ENCODE measurements at regions not wholly inside any gene's neighbourhood (a gene's known extent, or its start where the extent isn't known, plus 50 kb on each side); places are given as distances from the start of the nearest gene placed in this dataset.

DNA sequence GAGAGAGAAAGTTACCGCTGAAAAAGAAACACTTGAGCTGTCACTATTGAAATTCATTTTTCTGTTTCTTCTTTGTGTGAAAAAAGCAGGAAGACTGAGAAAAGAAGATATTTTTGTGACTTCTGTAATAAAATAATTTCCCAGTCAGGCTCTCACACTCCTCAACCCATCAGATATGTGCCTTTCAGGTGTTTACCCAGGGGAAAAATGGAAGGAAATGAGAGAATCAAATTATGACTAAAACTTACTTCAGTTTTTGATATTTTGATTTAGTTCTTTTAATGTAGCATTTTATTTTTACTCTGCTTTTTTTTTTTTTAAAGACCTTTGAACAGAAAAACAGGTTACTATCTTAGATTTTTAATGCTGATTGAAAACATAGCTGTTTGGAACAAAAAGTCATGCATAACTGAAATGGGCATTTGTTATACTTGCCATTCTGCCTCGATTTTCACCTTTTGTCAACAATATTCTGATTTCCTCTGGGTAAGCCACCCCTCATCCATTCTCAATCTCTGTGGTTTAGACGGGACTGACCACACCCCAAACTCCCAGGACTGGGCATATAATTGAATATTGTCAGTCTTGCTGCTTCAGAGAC, 133.2 kb upstream of the KRR1 start:
- TF ChIP-seq, protein P1, sequence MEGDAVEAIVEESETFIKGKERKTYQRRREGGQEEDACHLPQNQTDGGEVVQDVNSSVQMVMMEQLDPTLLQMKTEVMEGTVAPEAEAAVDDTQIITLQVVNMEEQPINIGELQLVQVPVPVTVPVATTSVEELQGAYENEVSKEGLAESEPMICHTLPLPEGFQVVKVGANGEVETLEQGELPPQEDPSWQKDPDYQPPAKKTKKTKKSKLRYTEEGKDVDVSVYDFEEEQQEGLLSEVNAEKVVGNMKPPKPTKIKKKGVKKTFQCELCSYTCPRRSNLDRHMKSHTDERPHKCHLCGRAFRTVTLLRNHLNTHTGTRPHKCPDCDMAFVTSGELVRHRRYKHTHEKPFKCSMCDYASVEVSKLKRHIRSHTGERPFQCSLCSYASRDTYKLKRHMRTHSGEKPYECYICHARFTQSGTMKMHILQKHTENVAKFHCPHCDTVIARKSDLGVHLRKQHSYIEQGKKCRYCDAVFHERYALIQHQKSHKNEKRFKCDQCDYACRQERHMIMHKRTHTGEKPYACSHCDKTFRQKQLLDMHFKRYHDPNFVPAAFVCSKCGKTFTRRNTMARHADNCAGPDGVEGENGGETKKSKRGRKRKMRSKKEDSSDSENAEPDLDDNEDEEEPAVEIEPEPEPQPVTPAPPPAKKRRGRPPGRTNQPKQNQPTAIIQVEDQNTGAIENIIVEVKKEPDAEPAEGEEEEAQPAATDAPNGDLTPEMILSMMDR (IDR thresholded peaks at IDR 0.05) = no peak
- TF ChIP-seq POLR2A (IDR thresholded peaks at IDR 0.05) = no peak
